GM21367 (cell line): ENCODE measurements at regions not wholly inside any gene's neighbourhood (a gene's known extent, or its start where the extent isn't known, plus 50 kb on each side); places are given as distances from the start of the nearest gene placed in this dataset.

Source experiments
- ATAC-seq: cut with Tn5 transposase; IDR thresholded peaks from one replicate; pipeline ENCODE4 v1.9.1; 2021; ENCODE audit not compliant: unreplicated experiment

DNA sequence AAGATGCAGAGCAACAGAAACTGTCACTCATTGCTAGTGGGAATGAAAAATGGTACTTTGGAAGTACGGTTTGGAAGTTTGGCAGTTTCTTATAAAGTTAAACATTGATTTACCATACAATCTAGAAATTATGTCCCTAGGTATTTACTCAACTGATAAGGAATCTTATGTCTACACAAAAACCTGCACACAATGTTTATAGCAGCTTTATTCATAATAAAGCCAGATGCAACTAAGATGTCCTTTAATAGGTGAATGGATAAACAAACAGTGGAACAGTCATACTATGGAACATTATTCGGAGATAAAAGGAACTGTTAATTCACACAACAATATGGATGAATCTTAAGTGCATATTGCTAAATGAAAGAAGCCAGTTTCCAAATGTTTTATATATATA is 96.2 kb upstream of the SIRPA start:
- ATAC-seq = no peak

DNA sequence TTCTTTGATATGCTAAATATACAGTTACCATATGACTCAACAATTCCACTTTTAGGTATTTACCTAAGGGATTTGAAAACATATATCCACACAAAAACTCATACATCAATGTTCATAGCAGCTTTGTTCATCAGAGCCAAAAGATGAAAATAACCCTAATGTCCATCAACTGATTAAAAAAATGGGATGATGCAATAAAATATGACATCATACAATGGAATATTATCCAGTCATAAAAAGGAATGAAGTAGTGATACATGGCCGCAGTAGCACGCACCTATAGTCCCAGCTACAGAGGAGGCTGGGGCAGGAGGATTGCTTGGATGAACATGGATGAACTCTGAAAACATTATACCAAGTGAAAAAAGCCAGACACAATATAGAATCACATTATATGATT is 101.4 kb upstream of the SIRPA start:
- ATAC-seq = no peak

DNA sequence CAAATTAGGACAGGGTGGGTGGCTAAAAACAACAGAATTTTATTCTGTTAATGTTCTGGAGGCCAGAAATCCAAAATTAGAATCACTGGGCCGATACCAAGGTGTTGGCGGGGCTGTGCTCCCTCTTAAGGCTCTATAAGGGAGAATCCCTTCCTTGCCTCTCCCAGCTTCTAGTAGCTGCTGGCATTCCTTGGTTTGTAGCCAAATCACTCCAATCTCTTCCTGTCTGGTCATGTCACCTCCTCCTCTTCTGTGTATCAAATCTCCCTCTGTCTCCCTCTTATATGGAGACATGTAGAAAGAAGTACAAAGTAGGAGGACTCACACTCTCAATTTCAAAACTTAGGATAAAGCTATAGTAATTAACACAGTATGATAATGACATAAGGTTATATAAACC is 102.9 kb upstream of the SIRPA start:
- no peak for ATAC-seq

DNA sequence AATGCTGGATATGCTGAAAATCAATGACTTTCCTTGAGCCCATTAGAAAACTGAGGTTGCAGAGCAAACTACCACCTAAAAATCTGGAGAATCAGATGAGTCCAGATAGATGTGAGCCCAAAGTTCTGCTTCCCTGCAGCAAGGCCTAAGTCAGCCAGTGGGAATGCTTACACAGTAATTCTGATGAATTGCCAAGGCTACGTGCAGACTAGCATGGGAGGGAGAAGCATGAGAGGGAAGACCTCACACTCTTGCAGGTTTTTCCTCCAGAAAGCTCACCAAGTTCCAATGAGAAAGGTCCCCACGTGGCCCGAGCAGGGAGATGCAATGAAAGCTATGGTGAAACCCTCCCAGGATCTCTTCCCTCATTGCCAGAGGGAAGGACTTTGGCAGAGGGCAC is 104.8 kb upstream of the SIRPA start:
- ATAC-seq = no peak

DNA sequence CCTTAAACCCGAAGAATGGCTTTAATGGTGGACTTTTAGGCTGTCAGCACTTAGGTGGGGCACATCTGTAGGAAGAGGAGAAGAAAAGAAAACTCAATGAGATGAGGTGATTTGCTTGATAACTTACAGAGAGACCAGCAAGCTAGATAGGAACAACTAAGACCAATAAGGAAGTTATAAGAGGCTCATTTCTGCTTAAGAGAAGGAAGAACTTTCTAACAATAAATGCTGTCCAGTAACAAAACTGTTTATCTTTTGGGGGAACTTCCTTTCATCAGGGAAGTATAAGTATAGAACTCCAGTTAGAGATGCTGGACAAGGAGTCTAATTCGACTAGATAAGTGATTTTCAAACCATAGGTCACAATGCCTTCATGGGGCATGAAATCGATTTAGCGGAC is 107.2 kb upstream of the SIRPA start:
- ATAC-seq = no peak

DNA sequence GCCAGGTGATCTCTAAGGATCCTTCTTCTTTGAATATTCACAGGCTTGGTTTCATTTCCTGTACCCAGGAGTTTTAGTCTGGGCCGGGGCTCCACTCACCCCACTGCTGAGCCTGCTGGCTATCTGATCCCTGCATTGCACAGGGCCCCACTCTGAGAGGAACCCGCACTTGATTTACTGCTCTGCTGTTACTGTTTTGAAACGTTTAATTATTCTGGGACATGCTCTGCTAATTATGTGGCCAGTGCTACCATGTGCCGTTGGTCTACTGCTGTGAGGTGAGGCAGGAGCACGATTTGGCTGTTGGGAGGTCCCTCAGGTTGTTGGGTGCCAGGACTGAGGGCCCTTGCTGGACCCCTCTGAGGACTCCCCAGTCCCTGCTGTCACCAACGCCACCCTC is 108.7 kb upstream of the SIRPA start:
- ATAC-seq = no peak

DNA sequence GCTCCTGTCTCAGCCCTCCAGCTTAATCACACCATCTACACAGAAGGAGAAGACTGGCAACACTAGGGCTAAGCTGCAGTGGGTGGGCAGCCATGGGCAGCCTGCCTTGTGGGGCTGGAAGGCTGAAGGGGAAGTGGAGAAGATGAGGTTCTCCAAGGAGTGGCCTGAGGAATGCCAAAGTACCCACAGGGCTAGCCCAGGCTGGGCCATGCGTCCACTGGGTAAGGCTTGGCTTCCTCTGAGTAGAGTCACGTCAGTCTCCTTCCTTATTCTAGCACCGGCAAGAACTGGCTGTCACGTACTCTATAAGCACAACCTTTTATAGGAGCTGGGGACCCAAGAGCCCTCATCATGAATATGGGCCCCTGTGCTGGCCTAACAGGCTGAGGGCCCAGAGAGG is 110.6 kb upstream of the SIRPA start:
- ATAC-seq = no peak

DNA sequence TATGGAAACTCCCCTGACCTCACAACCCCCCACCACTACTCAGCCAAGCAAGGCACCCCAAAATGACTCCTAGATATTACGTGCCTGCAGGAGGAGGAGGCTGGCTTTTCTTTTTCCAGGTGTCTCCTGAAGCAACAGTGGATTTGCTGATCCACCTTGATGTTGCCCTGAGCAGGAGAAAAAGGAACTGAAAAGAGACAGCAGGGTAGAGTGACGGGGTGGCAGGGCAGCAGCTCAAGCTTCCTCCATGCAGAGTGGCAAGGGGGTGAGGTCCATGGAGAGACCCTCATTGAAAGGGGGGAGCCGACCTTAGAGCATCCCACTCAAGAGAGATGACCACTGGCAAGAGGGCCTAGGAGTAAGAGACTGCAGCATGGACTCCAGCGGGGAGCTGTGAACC is 112.0 kb upstream of the SIRPA start:
- ATAC-seq = no peak

DNA sequence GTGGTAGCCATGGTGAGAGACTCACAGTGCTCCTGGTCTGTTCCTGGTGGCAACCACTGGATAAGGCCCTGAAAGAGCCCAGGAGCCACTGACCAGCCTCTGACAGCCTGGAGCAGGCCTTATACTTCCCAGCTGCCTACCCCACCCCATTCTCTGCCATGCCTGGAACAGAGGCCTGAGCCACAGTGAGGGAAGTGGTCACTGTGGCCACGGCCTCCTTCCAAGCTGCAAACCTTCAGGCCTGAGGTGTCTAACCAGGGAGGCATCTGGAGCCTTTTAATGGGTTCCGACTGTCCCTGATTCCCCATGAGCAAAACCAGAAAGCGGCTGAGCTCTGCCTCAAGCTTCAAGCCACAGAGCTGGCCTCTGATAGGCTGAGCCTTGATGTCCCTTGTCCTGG is 113.0 kb upstream of the SIRPA start:
- ATAC-seq = no peak

DNA sequence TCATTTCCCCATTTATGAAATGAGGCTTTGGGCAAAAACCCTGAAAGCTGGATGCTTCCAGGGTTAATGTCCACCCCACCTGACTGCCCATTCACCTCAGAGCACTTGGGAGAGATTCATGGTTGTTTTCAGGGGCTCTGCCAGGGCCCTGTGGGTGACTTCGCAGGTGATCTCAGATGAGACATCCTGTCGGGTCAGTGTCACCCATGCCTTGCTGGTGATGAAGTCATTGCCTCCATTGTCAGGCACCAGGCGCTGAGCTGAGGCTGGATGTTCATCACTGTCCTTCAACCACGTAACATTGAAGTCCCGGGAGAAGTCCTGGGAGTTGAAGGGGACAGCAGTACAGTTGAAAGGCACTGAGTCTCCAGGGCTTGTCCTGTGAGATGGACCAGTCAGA is 115.6 kb upstream of the SIRPA start:
- no peak for ATAC-seq

DNA sequence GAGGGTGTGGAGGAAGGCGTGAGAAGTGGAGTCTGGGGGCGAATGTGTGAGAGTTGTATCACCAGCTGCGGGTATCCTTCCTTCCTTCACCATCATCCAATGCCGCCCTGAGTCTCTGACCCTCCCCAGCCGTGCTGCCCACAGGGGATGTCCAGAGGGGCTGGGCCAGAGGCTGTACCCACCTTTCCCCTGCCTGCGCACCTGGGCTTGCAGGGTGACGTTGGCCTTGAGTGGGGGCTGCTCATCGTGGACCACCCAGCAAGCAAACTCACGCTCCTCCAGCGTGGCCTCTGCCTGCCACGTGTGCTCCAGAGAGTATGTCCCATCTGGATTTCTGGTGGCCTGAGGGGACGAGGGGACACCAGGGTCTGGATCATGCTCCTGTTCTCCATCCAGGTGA is 116.9 kb upstream of the SIRPA start:
- ATAC-seq = no peak

DNA sequence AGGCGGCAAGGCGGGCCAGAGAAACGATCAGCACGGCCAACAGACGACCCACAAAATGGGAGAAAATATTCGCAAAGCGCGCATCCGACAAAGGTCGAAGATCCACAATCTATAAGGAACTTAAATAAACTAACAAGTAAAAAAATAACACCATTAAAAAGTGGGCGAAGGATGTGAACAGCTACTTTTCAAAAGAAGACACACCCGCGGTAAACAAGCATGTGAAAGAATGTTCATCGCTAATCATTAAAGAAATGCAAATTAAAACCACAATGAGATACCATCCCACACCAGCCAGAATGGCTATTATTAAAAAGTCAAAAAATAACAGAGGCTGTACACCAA is 117.8 kb upstream of the SIRPA start:
- ATAC-seq = no peak

DNA sequence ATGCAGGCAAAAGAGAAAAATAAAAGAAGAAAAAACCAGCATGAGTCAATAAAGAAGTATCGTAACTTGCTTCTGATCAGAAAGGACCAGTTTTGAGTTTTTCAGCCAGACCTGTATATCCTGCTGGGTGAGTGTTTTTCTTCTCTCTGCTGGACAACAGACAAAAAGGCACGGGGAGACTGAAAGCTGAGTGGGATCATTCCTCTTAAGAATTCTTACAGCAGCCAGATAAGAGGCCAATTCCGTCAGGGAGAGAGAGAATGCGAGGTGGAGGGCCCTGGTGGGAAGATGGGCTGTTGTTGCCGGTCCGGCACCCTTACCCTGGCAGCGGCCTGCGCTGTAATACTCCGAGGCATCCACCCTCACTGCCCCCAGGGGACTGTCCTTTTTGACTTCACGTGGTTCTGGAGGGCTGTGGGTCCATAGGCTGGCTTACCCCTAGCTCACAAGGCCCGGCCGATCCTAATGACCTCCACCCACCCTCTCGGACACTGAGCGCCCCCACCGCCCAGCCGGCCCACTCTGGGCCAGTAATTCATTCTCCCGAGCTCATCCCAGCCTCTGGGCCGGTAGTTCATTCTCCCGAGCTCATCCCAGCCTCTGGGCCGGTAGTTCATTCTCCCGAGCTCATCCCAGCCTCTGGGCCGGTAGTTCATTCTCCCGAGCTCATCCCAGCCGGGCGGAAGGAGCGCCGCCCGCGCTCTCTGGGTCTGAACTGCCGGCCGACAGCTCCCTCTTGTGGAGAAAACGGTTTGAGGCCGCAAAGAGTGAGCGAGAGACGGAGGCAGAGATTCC is 118.3 kb upstream of the SIRPA start:
- no peak for ATAC-seq

DNA sequence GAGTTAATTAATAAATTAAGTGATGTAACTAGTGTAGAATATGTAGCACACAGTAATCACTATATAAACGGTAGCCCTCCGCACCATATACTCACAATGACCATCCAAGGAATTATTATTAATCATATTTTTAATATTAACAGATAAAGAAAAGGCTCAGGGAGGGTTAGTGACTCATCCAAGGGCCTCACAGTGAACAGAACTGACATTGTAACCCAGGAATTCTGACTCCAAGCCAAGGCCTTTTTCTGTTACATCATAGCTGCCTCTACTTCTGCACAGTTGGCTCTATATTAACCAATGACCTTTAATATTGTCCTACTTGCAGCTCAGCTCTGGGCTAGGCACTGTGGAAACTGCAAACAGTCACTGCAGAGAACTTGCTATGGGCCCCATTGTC is 117.5 kb upstream of the SIRPG start:
- no peak for ATAC-seq

DNA sequence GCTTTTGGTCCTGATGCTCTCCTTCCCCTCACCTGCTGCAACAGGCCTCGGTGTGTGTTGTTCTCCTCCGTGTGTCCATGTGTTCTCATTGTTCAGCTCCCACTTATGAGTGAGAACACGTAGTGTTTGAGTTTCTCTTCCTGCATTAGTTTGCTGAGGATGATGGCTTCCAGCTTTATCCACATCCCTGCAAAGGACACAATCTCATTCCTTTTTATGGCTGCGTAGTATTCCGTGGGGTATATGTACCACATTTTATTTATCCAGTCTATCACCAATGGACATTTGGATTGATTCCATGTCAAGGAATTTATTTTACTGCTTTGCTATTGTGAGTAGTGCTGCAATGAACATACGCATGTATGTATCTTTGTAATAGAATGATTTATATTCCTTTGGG is 116.9 kb upstream of the SIRPG start:
- no peak for ATAC-seq

DNA sequence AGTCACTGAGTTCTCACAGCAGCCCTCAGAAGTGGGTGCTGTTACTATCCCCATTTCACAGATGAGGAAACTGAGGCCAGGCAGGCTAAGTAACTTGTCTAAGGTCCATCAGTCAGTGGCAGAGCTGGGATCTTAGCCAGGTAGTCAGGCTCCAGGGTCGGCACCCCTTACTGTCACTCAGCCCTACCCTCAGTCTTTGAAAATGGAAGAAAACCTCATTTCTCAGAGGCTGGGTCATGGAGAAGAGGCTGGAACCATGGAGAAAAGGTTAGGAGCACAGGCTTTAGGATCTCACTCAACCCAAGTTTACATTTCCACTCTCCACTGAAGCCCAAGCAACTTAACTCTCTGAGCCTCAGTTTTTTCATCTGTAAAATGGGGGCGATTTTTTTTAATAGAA is 116.2 kb upstream of the SIRPG start:
- ATAC-seq = no peak

DNA sequence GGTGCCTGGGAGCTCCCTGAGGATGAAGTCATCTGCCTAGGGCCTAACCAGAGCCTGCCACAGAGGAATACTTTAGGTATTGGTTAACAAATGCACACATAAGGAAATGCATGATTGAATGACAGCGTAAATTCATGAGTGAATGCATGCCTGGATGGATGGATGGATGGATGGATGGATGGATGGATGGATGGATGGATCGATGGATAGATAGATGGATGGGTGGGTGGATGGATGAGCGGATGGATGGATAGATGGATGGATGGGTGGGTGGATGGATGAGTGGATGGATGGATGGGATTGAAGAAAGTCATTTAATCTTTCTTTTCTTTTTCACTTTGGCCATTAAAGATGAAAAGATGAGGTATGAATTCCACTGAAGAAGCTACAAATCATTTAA is 111.9 kb upstream of the SIRPG start:
- no peak for ATAC-seq

DNA sequence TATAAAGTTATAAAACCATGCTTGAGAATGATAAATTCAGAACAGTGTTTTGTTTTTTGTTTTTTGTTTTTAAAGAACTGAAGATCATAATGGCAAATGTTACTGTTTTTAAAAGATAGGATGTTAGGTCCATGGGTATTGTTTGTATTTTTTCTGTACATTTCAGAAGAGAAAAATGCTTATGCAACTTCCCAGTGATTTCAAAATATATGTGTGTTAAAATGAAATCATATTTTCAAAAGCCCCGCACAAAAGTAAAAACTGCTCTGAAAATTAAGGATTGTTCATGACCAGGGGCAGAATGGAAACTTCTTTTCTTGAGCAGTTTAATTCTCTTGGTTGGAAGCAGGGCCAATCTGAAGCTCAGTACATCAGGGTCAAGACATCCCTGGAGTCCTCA is 109.2 kb upstream of the SIRPG start:
- ATAC-seq = no peak

DNA sequence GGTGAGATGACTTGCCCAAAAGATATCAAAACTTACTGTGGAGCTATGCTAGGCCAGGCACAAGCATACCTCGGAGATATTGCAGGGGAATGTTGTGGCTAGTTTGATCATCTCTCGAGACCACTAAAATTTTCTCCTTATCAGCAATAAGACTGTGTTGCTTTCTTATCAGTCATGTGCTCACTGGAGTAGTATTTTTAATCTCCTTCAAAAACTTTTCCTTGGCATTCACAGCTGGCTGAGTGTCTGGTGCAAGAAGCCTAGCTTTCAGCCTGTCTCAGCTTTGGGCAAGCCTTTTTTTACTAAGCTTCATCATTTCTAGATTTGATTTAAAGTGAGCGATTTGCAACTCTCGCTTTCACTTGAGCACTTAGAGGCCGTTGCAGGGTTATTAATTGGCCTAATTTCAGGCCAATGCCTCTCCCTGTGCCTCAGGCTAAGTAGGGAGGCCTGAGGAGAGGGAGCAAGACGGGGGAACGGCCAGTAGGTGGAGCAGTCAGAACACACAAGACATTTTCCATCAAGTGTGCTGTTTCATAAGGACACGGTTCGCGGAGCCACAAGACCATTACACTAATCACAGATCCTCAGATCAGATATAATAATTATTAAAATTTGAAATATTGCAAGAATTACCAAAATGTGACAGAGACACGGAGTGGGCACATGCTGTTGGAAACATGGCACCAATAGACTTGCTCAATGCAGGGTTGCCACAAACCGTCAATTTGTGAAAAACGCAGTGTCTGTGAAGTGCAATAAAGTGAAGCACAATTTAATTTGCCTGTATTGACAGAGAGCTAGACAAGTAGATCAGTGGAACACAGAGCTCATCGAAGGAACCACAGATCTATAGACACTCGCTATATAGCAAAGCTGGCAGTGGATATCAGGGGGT is 106.8 kb upstream of the SIRPG start:
- peak; percentile 73 for ATAC-seq

DNA sequence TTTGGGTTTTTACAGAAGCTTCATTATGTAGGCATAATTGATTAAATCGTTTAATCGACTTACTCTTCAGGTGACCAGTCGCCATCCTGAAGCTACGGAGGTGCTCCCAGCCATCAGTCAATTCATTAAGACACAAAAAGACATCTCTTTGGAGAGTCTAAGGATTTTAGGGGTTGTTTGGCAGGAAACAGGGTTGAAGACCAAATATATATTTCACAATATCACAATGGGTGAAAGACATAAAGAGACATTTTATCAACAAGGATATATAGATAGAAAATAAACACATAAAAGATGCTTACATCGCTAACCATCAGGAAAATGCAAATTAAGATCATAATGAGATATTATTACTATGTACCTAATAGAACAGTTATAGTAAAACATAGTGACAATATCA is 104.0 kb upstream of the SIRPG start:
- no peak for ATAC-seq

DNA sequence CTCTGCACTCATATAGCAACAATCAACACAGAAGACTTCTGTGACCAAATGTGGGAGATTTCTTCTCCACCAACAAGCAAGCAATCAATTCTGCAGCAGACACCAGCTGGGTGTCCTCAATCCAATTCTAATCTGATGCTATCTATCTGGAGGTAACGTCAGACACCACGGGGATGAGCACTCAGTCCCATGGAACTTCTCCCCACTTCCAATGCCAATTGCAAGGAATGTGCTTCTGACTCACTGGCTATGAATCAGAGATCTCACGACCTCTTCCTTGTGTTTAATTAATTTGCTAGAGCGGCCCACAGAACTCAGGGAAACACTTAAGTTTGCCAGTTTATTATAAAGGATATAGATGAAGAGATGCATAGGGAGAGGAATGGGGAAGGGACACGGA is 103.5 kb upstream of the SIRPG start:
- ATAC-seq = no peak

DNA sequence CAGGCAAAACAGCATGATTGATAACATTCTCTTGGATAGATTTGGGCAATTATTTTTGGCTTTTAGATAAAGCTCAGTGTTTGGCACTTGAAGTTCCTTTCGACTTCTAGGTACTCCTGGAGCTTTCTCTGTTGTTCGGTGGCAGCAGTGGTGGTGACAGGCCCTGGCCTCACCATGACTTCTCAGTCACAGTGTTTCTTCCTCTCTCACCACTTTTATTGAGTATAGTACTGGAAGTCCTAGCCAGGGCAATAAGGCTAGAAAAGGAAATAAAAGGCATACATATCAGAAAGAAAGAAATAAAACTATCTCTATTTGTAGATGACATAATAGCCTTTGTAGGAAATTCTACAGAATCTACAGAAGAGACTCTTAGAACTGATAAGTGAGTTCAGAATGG is 101.2 kb upstream of the SIRPG start:
- ATAC-seq = no peak
